ENCODE measurements at regions not wholly inside any gene's neighbourhood (a gene's known extent, or its start where the extent isn't known, plus 50 kb on each side); places are given as distances from the start of the nearest gene placed in this dataset.
"Not testable (repeated sequence)": the region's sequence is repeated elsewhere in the genome, so short reads cannot be mapped to it uniquely, and the experiment has no call there.

- no peak for DNase-seq
Observed at GRCh38 chr3:20904671-20905070, 718.7 kb upstream of the SGO1 start.

- no peak for DNase-seq
Observed at GRCh38 chr3:20898962-20899361, 713.0 kb upstream of the SGO1 start.

- DNase-seq, result no peak
Observed at GRCh38 chr3:20890111-20890519, 704.1 kb upstream of the SGO1 start.

GRCh38 chr3:20878691-20879090 lies 692.7 kb upstream of the SGO1 start:
- no peak for DNase-seq

DNA sequence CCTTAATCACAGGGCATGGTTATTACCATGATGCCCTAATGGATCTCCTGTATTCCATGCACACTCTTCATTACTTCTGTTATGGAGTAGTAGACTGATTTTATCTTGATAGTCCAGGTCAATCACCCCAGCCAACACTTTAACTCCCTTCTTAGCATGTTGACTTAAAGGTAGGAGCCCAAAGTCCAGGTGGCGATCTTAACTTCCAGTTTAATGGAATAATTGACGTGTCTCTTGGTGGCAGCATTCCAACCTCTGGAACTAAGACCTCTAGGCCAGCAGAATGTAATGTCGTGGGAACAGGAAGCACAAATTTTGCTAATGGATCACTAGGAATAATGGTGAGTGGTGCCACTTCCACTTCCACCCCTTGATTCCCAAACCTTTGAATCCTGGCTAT lies 687.2 kb upstream of the SGO1 start:
- no peak for DNase-seq

DNA sequence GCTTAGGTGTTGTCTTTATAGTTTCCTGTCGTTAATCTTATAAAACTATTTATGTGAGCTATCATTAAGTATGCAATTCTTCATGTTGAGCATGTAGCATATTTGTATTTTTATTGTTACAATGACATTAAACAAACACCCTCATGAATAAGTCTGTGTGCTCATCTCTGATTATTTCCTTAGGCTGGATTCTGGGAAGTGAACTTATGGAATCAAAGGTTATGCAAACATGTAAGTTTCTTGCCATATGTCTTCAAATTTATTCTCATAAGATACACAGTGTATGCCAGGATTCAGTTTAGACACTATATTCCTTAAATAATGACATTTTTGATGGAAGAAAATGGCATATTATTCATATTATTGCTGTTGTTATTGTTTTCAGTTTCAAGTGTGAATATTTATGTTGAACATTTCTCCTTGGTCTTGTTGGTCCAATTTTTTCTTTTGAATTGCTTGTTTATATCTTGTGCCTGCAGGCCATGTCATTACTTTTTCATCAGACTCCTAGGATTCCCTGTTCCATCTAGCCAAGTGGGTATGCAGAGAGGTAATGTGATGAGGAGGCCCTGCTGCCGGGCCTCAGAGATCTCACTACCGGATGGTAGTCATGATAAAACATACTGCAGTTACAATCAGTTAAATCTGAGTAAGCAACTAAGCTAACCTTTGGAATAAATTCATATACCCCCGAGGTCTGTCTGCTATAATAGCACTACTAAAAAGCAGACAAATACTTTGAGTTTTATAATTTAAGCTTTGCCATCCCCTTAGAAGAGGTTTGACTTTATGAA lies 684.3 kb upstream of the SGO1 start:
- DNase-seq, result no peak

DNA sequence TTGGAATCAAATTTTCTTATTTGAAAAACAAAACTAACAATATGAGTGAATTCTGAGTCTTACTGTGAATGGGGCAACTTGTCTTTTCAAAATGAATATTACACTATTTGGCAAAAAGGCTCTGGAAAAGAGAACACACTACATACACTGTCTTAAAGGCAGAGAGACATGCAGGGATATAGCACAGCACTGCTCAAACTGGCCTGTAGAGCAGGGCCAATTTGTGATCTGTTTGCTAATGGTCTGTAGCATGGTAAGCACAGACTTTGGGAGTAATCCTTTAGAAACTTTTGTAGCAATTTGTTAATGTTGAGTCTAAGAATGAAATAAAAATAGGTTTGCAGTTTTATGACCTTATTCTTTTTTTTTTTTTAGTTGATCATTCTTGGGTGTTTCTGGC lies 679.8 kb upstream of the SGO1 start:
- no peak for DNase-seq

GRCh38 chr3:20861454-20861853 lies 675.4 kb upstream of the SGO1 start:
- DNase-seq, result no peak

- no peak for DNase-seq
Observed at GRCh38 chr3:20857636-20858035, 671.6 kb upstream of the SGO1 start.

DNA sequence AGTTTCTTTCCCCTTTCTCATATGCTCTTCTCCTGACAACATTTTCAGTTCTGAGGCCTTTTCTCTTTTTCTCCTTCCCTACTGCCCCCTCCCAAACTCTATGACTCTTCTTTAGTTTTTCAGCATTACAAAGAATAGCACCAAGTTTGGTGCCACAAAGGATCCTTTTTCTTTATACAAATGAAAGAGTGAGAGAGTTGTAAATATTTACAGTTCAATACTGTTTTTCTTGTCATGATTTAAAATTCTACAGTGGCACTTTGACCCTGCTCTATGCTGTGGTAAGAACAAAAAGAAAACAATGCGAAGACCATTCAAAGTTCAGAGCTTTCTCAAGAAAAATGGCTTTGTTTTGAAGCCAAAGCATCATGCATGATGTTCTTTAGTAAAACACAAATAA lies 667.9 kb upstream of the SGO1 start:
- DNase-seq, result no peak

- no peak for DNase-seq
Observed at GRCh38 chr3:20852712-20853111, 666.7 kb upstream of the SGO1 start.

- DNase-seq, result no peak
Observed at GRCh38 chr3:20849975-20850374, 664.0 kb upstream of the SGO1 start.

DNA sequence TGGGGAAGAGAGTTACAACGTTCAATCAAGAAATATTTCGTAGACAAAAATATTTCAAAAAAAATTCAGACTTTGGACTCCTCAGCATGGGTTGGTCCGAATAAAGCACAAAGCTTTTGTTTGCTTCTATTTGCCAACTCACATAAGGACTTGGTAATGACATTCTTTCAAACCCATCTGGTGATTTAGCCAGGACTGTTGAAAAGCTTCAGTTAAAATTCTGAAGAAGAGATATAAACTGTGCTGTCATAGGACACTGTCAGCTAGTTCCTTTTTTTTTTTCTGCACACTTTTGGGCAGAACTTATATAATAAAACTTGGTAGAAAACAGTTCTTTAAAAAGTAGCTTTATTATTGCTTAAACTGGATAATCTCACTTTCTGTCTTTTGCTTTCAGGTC lies 660.8 kb upstream of the SGO1 start:
- no peak for DNase-seq

DNA sequence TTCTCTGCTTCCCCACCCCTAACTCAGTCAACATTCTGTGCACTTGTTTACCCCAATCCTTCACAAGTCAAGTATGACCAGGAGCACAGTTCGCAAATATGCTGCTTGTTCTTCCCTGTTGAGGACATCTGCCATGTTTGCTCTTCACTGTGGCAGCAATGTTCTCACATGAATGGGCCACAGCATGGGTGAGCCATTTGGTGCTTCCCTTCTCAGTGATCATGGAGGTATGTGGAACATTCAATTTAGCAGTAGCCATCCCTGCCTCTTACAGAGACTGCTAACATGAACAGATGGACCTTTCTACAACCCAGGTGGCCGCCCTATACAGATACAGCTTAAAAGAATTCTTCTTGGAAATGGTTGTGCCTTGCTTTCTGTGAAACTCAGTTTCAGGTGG lies 660.1 kb upstream of the SGO1 start:
- no peak for DNase-seq

- no peak for DNase-seq
Observed at GRCh38 chr3:20844851-20845250, 658.8 kb upstream of the SGO1 start.

DNA sequence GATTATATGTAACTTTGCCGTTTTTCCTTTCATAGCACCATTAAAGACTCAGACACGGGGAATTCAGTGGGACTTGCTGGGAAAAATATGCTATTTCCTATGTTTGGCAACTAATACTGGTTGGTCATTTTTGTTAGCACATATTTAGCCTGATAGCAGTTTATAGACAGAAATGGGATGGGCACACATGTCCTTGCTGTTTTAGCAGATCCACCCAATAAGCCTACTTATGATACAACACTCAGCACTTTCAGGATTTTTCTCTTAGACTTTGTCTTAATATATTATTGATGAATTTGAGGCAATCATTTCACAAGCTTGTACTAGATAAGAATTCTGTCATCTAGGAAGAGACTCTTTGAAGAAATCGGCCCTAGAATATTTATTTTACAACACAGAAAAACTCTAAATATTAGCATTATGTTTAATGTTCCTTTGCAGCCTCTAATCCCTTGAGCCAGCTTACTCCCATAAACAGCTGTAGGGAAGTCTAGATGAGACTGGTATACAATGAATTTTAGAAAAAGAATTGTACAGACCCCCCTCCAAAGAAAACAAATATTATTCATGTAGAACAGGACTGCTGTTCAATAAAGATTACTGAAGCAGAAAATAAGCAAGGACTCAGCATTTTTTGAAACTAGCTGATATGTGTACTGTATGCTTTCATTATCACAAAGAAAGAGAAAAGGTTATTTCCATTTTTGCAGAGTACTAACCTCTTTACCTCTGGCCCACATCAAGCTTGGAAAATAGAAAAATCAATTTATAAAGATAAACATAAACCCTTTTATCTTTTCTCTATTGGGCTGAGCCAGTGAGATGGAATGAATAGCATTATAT lies 656.8 kb upstream of the SGO1 start:
- DNase-seq, result no peak

- DNase-seq, result no peak
Observed at GRCh38 chr3:20842002-20842401, 656.0 kb upstream of the SGO1 start.

- no peak for DNase-seq
Observed at GRCh38 chr3:20837676-20838302, 651.8 kb upstream of the SGO1 start.

GRCh38 chr3:20836801-20837200 lies 650.8 kb upstream of the SGO1 start:
- DNase-seq, result no peak

DNA sequence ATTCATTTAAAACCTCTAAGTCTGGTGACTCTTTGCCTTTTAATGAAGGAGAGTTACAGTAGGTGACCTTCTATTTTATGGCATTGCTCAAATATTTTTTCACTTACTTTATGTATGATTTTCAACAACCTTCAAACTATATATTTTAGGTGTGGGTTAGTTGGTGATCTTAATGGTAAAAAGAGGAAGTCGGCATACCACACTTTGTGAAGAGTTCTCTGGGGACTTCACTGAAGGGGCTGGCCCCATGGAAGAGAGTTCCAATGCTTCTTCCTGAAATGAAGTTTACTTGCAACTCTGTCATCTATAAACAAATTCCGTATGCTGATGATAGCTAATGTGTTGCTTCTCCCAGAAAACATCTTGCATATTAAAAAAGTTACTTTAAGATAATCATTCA lies 647.0 kb upstream of the SGO1 start:
- no peak for DNase-seq

GRCh38 chr3:20822251-20822650 lies 636.2 kb upstream of the SGO1 start:
- DNase-seq, result no peak

GRCh38 chr3:20820872-20821271 lies 634.9 kb upstream of the SGO1 start:
- not testable (repeated sequence) for DNase-seq

DNA sequence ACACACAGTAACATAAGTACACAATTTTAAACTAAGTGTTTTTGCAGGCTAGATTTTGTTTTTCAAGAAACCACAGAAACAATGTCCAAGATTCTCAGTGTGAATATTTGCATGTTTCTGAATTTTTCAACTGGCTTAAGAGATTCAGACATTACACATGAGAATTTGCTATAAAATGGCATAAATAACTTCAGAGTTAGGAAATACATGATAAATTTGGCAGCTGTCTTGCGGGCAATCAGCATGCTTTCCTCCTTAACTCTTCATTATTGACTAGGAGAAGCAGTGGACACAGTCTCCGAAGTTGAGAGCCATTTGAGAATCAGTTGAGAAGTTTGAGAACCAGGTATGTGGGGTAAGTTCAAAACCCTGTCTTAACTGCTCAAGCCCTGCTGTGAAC lies 625.6 kb upstream of the SGO1 start:
- DNase-seq, result no peak

DNA sequence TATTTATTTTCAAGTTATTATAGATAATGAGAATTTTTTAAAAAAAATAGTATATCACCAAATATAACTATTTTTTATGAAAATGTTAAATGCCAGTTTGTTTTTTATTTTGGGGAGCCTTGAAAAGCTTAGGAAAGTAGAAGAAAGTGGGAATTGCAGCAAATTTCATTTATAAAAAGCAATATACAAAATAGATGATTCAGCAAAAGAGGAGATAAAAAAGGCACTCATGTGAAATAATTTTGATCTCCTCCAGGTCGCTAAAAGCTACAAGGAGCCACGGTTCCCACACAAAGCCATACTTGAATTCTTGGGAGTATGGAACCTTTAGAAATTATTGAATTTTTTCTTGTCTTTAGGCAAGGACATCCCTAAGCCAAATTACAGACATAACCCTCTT lies 625.0 kb upstream of the SGO1 start:
- no peak for DNase-seq
